ENCODE measurements at regions not wholly inside any gene's neighbourhood (a gene's known extent, or its start where the extent isn't known, plus 50 kb on each side); places are given as distances from the start of the nearest gene placed in this dataset.
"Not testable (repeated sequence)": the region's sequence is repeated elsewhere in the genome, so short reads cannot be mapped to it uniquely, and the experiment has no call there.

- Histone ChIP-seq H3K4me3 (no peak overlapping the region), H3K27ac (no peak overlapping the region), H3K9me3 (no peaks in the 10 kb centered on the region), H3K36me3 (ENCODE audit: low read depth, missing control alignments) (no peaks in the 10 kb centered on the region), H3K27me3 (no peaks in the 10 kb centered on the region), H3K4me1 (no peaks in the 10 kb centered on the region)
- peak; percentile 56 for DNase-seq
- WGBS, 2 donors, result 81 to 86% methylated on average over 2 of the region's 2 CpGs
- intact Hi-C loops (cut with DNase I; ENCODE audit: low total_unique reads), result no loop called here
- peak in 1 of 3 experiments; percentile 20 for TF ChIP-seq CTCF (IDR thresholded peaks at IDR 0.05)
- TF ChIP-seq POLR2A (IDR thresholded peaks at IDR 0.05), result no peak
Measured at GRCh38 chr10:61592581-61592980, 70.1 kb upstream of the CABCOCO1 start.

DNA sequence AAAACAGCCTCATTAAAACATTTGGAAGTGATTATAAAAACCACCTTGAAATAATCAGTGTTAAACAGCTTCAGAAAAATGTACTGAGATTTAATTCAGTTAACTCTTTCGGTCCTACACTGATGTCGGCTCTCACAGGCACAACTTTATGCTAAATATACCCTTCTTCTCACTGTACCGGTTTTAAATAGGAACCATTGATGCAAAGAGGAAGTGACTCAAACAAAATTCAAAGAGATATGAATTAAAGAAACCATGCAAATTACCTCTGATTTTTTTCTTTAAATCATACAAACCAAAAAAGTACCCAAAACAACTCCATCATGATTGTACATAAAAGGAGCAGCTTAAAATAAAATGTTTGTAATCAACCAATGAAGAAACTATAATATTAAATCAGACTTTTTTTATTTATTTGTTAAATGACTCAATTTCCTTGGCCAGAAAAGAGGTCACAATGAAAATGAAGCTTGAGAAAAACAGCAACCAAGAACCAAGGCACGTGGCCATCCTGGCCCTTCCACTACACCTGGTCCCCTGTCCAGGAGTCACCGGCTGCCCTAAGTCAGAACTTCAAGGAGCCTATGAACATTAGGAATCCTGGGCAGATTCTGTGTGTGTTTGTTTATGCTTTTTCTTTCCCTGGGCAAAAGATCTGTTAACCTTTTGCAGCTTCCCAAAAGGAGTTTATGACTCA is 73.0 kb upstream of the CABCOCO1 start:
- no peaks in the 10 kb centered on the region for H3K36me3 ChIP-seq (ENCODE audit: low read depth, missing control alignments)
- H3K27ac ChIP-seq, result no peak overlapping the region
- H3K27me3 ChIP-seq, result no peaks in the 10 kb centered on the region
- no peak for DNase-seq
- intact Hi-C loops (cut with DNase I; ENCODE audit: low total_unique reads), result no loop called here
- 81 to 82% methylated on average over 5 of the region's 5 CpGs for WGBS, 2 donors
- H3K9me3 ChIP-seq, result no peaks in the 10 kb centered on the region
- no peak overlapping the region for H3K4me3 ChIP-seq
- no peaks in the 10 kb centered on the region for H3K4me1 ChIP-seq
- TF ChIP-seq POLR2A (IDR thresholded peaks at IDR 0.05) (no peak), CTCF (IDR thresholded peaks at IDR 0.05) (no peak)

GRCh38 chr10:61588770-61589211 is 73.9 kb upstream of the CABCOCO1 start:
- no peak overlapping the region for H3K27ac ChIP-seq
- TF ChIP-seq CTCF (IDR thresholded peaks at IDR 0.05) (no peak), POLR2A (IDR thresholded peaks at IDR 0.05) (no peak)
- H3K4me3 ChIP-seq, result no peak overlapping the region
- 83 to 86% methylated on average over 6 of the region's 6 CpGs for WGBS, 2 donors
- no peaks in the 10 kb centered on the region for H3K36me3 ChIP-seq (ENCODE audit: low read depth, missing control alignments)
- no peaks in the 10 kb centered on the region for H3K4me1 ChIP-seq
- intact Hi-C loops (cut with DNase I; ENCODE audit: low total_unique reads), result no loop called here
- H3K9me3 ChIP-seq, result no peaks in the 10 kb centered on the region
- no peak for DNase-seq
- H3K27me3 ChIP-seq, result no peaks in the 10 kb centered on the region

DNA sequence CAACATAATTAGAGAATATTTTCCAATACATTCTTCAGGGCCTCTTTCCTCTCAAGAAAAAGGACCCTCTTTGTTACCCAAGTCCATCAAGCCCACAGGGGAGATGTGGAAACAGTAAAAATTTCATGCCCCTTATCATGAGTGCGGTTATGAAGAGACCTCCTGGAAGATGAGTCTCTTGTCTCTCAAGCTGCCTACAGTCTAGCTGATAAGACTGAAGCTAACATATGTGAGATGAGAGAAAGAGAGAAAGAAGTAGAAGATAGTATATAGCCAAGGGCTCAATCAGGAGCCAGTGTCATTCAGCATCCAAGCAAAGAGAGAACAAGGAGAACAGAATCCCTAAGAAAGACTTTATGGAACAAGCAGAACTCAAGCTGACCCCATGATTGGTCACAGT is 75.9 kb upstream of the CABCOCO1 start:
- DNase-seq, result no peak
- TF ChIP-seq POLR2A (IDR thresholded peaks at IDR 0.05), result no peak
- no peak for TF ChIP-seq CTCF (IDR thresholded peaks at IDR 0.05)
- Histone ChIP-seq H3K27me3 (no peaks in the 10 kb centered on the region), H3K36me3 (ENCODE audit: low read depth, missing control alignments) (no peaks in the 10 kb centered on the region), H3K9me3 (no peaks in the 10 kb centered on the region), H3K4me1 (no peaks in the 10 kb centered on the region), H3K4me3 (no peak overlapping the region), H3K27ac (no peak overlapping the region)
- intact Hi-C loops (cut with DNase I; ENCODE audit: low total_unique reads), result no loop called here
- 76 to 83% methylated on average over 1 of the region's 1 CpG for WGBS, 2 donors

DNA sequence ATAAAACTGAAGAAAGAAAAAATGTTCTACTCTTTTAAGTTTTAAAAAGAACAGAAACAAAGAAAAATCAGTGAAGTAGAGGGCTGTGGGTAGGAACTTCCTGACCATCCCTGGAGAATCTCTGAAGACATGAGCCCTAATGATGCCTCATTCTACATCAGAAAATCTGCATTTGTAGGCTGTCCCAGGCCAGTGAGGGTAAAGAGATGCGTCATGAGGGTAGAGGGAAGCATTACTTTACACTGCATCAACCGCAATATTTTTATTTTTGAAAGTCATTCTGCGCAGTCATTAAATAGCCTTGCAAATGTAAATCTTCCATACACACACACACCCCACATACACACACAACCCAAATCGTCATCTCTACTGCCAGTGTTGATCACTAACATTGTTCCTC is 82.1 kb upstream of the CABCOCO1 start:
- DNase-seq, result no peak
- Histone ChIP-seq H3K9me3 (no peaks in the 10 kb centered on the region), H3K36me3 (ENCODE audit: low read depth, missing control alignments) (no peaks in the 10 kb centered on the region), H3K27me3 (no peaks in the 10 kb centered on the region), H3K4me3 (no peak overlapping the region), H3K4me1 (no peaks in the 10 kb centered on the region), H3K27ac (no peak overlapping the region)
- TF ChIP-seq POLR2A (IDR thresholded peaks at IDR 0.05) (no peak), CTCF (IDR thresholded peaks at IDR 0.05) (no peak)
- intact Hi-C loops (cut with DNase I; ENCODE audit: low total_unique reads), result no loop called here
- WGBS, 2 donors, result 88 to 90% methylated on average over 4 of the region's 4 CpGs

- H3K36me3 ChIP-seq (ENCODE audit: low read depth, missing control alignments); H3K27ac ChIP-seq; H3K4me3 ChIP-seq; DNase-seq; H3K9me3 ChIP-seq; H3K4me1 ChIP-seq; H3K27me3 ChIP-seq; intact Hi-C loops (cut with DNase I; ENCODE audit: low total_unique reads): not testable (repeated sequence)
- 79 to 93% methylated on average over 4 of the region's 4 CpGs for WGBS, 2 donors
Measured at GRCh38 chr10:61570204-61570603, 92.5 kb upstream of the CABCOCO1 start.

Data from testis (tissue), 2 donors.